K562 (cell line): ENCODE measurements at regions not wholly inside any gene's neighbourhood (a gene's known extent, or its start where the extent isn't known, plus 50 kb on each side); places are given as distances from the start of the nearest gene placed in this dataset.
"Not testable (repeated sequence)": the region's sequence is repeated elsewhere in the genome, so short reads cannot be mapped to it uniquely, and the experiment has no call there.

Experiments
- ATAC-seq: fragments of 200-7000 bp; cut with Tn5 transposase; 3 replicates; pipeline ENCODE4 v1.9.1; 2020; ENCODE audit warnings: moderate library complexity
- BruUV-seq: library from RNA; stranded (reverse); fragments of 400-500 nt; replicated peaks from 2 replicates; lab custom pipeline; 2021; lab: Mats Ljungman, UMichigan
- CTCF ChIA-PET: fragments of 300-600 bp; formaldehyde crosslinking; extraction: SDS; loops from one replicate; lab custom pipeline; 2021; ENCODE audit warnings: low intra/inter-chr PET ratio; lab: Yijun Ruan, JAX
- POLR2A ChIA-PET: fragments of 300-600, 350-650 bp; sonication (Branson Sonifier 250); formaldehyde crosslinking; extraction: SDS; loops from one replicate; lab custom pipeline; 2021; ENCODE audit warnings: antibody characterized with exemption, inconsistent platforms; lab: Yijun Ruan, JAX
- DNase-seq, 4 experiments: peaks; one replicate each; pipeline versions ENCODE4 v3.0.0 to v3.0.0-alpha.2; 2011 to 2018; ENCODE audit warnings: low spot score in 3 of 4, mixed read lengths in 3 of 4; ENCODE audit errors: extremely low read depth in 1 of 4
- FAIRE-seq: peaks from 2 replicates; lab custom pipeline; 2011; peaks lifted over from hg19 to GRCh38; lab: Jason Lieb, UNC
- H2AFZ ChIP-seq: 2 replicates; pipeline ENCODE4 v1.6.0; 2011; ENCODE audit warnings: low read depth, low read length, control low read depth, inconsistent platforms
- H3K27ac ChIP-seq: fragments of 200-600 bp; 3 replicates; pipeline ENCODE4 v1.8.0; 2011; ENCODE audit warnings: low read depth, mild to moderate bottlenecking, control low read depth, inconsistent platforms, low read length, moderate library complexity, mixed read lengths; ENCODE audit errors: extremely low read depth
- H3K27me3 ChIP-seq, 2 experiments: fragments of 300-600 bp in 1 of 2; 2 replicates in 1 of 2; 3 replicates in 1 of 2; pipeline versions ENCODE4 v1.6.0 to v1.8.0; 2011; ENCODE audit warnings: inconsistent platforms in 2 of 2, low read length in 2 of 2, mild to moderate bottlenecking in 1 of 2, mixed read lengths in 1 of 2, moderate library complexity in 1 of 2; ENCODE audit not compliant: control insufficient read depth in 2 of 2, insufficient read depth in 2 of 2
- H3K36me3 ChIP-seq: fragments of 300-600 bp; 3 replicates; pipeline ENCODE4 v1.8.0; 2011; ENCODE audit warnings: mild to moderate bottlenecking, low read length, inconsistent platforms; ENCODE audit not compliant: control insufficient read depth, insufficient read depth
- H3K4me1 ChIP-seq, 2 experiments: fragments of 200-600 bp in 1 of 2; replicated peaks in 1 of 2; 2 replicates in 1 of 2; 3 replicates in 1 of 2; pipeline versions ENCODE4 v1.5.1 to v1.8.0; 2011; ENCODE audit warnings: inconsistent platforms in 2 of 2, low read length in 2 of 2, mild to moderate bottlenecking in 1 of 2, mixed read lengths in 1 of 2, moderate library complexity in 1 of 2; ENCODE audit not compliant: control insufficient read depth in 2 of 2, insufficient read depth in 2 of 2
- H3K4me2 ChIP-seq: 2 replicates; pipeline ENCODE4 v1.6.1; 2011; ENCODE audit warnings: low read length, control low read depth, inconsistent platforms, mixed read lengths; ENCODE audit not compliant: insufficient read depth
- H3K4me3 ChIP-seq: fragments of 200-600 bp; sonication (generic), shearing (Covaris generic); 2 replicates; pipeline ENCODE4 v1.5.1; 2016; ENCODE audit warnings: control low read depth, inconsistent platforms
- H3K79me2 ChIP-seq: fragments of 200-600 bp; 3 replicates; pipeline ENCODE4 v1.8.0; 2011; ENCODE audit warnings: low read length, inconsistent platforms; ENCODE audit not compliant: control insufficient read depth, insufficient read depth
- H3K9ac ChIP-seq, 2 experiments: 2 replicates each; pipeline versions ENCODE4 v1.6.0 to v1.6.1; 2011; ENCODE audit warnings: low read depth in 2 of 2, low read length in 2 of 2, control low read depth in 1 of 2, inconsistent platforms in 1 of 2, mild to moderate bottlenecking in 1 of 2, mixed read lengths in 1 of 2; ENCODE audit not compliant: insufficient read depth in 1 of 2
- H3K9me1 ChIP-seq: one replicate; pipeline ENCODE4 v1.6.0; 2011; ENCODE audit warnings: inconsistent platforms, mild to moderate bottlenecking, low read length, moderate library complexity; ENCODE audit not compliant: control insufficient read depth, insufficient read depth
- H3K9me3 ChIP-seq: replicated peaks from 2 replicates; pipeline ENCODE4 v1.5.1; 2011; ENCODE audit warnings: low read depth, low read length, inconsistent platforms; ENCODE audit not compliant: control insufficient read depth, insufficient read depth
- H4K20me1 ChIP-seq: replicated peaks from 2 replicates; pipeline ENCODE4 v1.6.1; 2011; ENCODE audit warnings: low read length, inconsistent platforms, mixed read lengths; ENCODE audit not compliant: control insufficient read depth, insufficient read depth
- ATF6 ChIP-seq: sonication (generic); formaldehyde crosslinking; IDR thresholded peaks from 2 replicates; pipeline ENCODE4 v1.4.0; 2020; ENCODE audit warnings: mild to moderate bottlenecking, missing genetic modification reagents
- GABPB2 ChIP-seq: fragments of 250-450 bp; sonication (Bioruptor Pico); conservative IDR thresholded peaks from 2 replicates; pipeline ENCODE4 v1.5.1; 2021; ENCODE audit warnings: mild to moderate bottlenecking
- PURB ChIP-seq: sonication (generic); formaldehyde crosslinking; IDR thresholded peaks from 2 replicates; pipeline ENCODE4 v1.9.0; 2021; ENCODE audit warnings: low read depth, mild to moderate bottlenecking, missing genetic modification reagents
- USF2 ChIP-seq: sonication (generic); formaldehyde crosslinking; IDR thresholded peaks from 2 replicates; pipeline ENCODE4 v1.5.0; 2020; ENCODE audit warnings: missing genetic modification reagents
- WGBS: fragments of 100-300 bp; shearing (Covaris generic); methylation state at CpG from one replicate; pipeline ENCODE4 v1.1.6; 2016; ENCODE audit warnings: low coverage, mixed read lengths; ENCODE audit not compliant: insufficient coverage; ENCODE audit errors: missing lambda C conversion rate; 5-methylcytosine and 5-hydroxymethylcytosine counted together
- in situ Hi-C: fragments of 300-500 bp; cut with MboI; formaldehyde crosslinking; loops from 4 replicates; pipeline ENCODE4 v1.15.0; 2018; ENCODE audit warnings: inconsistent platforms, mixed read lengths
- intact Hi-C: fragments of 100-400 bp; cut with micrococcal nuclease; formaldehyde crosslinking; loops from 2 replicates; pipeline ENCODE4 v1.14.2; 2022

- TF ChIP-seq ATF6 (CRISPR knock-in tag) (no peak), PURB (CRISPR knock-in tag) (no peak), GABPB2 (CRISPR knock-in tag) (no peak), USF2 (no peak)
Measured at GRCh38 chr1:66480162-66480561, 53.8 kb upstream of the SGIP1 start (continued).

GRCh38 chr1:66481215-66481614 is 52.7 kb upstream of the SGIP1 start:
- H3K9me3 ChIP-seq, intact Hi-C loops, CTCF ChIA-PET, POLR2A ChIA-PET, H3K4me3 ChIP-seq, H3K4me2 ChIP-seq, H3K4me1 ChIP-seq, H4K20me1 ChIP-seq, H3K9me1 ChIP-seq, H3K36me3 ChIP-seq, H3K27ac ChIP-seq, ATAC-seq, BruUV-seq, H3K9ac ChIP-seq, H2AFZ ChIP-seq, FAIRE-seq, DNase-seq, in situ Hi-C loops, H3K79me2 ChIP-seq, H3K27me3 ChIP-seq: not testable (repeated sequence)
- WGBS = 0% methylated on average over 10 of the region's 15 CpGs
